WERI-Rb-1 (cell line): ENCODE measurements at regions not wholly inside any gene's neighbourhood (a gene's known extent, or its start where the extent isn't known, plus 50 kb on each side); places are given as distances from the start of the nearest gene placed in this dataset.
"Not testable (repeated sequence)": the region's sequence is repeated elsewhere in the genome, so short reads cannot be mapped to it uniquely, and the experiment has no call there.

ENCODE experiments used
- DNase-seq: peaks from one replicate; pipeline ENCODE4 v3.0.0-alpha.2; 2020
- H3K27ac ChIP-seq: fragments of 250-450 bp; sonication (Bioruptor Pico); 2 replicates; pipeline ENCODE4 v1.5.1; 2020; ENCODE audit warnings: mild to moderate bottlenecking, moderate library complexity
- H3K27me3 ChIP-seq: fragments of 250-450 bp; sonication (Bioruptor Pico); 2 replicates; pipeline ENCODE4 v1.5.1; 2021; ENCODE audit warnings: mild to moderate bottlenecking, low read depth, moderate library complexity; ENCODE audit not compliant: insufficient read depth, severe bottlenecking
- H3K36me3 ChIP-seq: fragments of 250-450 bp; sonication (Bioruptor Pico); 2 replicates; pipeline ENCODE4 v1.5.1; 2020; ENCODE audit warnings: mild to moderate bottlenecking, moderate library complexity
- H3K4me3 ChIP-seq: 2 replicates; pipeline ENCODE4 v1.5.1; 2011; ENCODE audit warnings: low read depth, mild to moderate bottlenecking, control low read depth, low read length
- H3K9me3 ChIP-seq: fragments of 250-450 bp; sonication (Bioruptor Pico); 2 replicates; pipeline ENCODE4 v1.5.1; 2021; ENCODE audit warnings: mild to moderate bottlenecking, moderate library complexity; ENCODE audit not compliant: severe bottlenecking
- TF ChIP-seq, protein P1 (sequence below): IDR thresholded peaks from 2 replicates; pipeline ENCODE4 v1.5.1; 2011; ENCODE audit warnings: low read depth, mild to moderate bottlenecking, control low read depth, inconsistent platforms, low read length

- DNase-seq: no peak
- Histone ChIP-seq H3K36me3 (no peaks in the 10 kb centered on the region), H3K9me3 (no peaks in the 10 kb centered on the region), H3K4me3 (no peak overlapping the region), H3K27me3 (no peaks in the 10 kb centered on the region), H3K27ac (no peak overlapping the region)
- TF ChIP-seq, protein P1, sequence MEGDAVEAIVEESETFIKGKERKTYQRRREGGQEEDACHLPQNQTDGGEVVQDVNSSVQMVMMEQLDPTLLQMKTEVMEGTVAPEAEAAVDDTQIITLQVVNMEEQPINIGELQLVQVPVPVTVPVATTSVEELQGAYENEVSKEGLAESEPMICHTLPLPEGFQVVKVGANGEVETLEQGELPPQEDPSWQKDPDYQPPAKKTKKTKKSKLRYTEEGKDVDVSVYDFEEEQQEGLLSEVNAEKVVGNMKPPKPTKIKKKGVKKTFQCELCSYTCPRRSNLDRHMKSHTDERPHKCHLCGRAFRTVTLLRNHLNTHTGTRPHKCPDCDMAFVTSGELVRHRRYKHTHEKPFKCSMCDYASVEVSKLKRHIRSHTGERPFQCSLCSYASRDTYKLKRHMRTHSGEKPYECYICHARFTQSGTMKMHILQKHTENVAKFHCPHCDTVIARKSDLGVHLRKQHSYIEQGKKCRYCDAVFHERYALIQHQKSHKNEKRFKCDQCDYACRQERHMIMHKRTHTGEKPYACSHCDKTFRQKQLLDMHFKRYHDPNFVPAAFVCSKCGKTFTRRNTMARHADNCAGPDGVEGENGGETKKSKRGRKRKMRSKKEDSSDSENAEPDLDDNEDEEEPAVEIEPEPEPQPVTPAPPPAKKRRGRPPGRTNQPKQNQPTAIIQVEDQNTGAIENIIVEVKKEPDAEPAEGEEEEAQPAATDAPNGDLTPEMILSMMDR: no peak
Measured at GRCh38 chr2:140085674-140086073, 1305.5 kb upstream of the NXPH2 start.

DNA sequence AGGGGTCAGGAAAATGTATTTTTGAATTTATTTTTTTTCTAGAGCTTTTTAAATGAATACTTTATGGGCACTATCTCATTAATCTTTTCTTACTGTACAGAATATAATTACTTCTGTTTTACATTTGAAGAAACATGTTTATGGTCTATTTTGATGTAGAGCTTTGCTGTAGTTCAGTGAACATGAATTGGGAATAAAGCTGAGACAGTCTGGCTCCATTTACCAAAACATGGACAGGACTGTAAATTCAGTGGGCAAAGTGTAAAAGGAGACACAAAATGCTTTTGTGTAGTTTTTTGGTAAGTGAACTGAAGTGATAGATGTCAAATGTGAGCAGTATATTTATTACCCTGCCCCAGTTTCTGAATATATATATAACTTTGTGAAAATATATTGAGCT, 1298.8 kb upstream of the NXPH2 start:
- no peak overlapping the region for H3K27ac ChIP-seq
- no peak for DNase-seq
- TF ChIP-seq, protein P1: no peak
- H3K36me3 ChIP-seq: no peaks in the 10 kb centered on the region
- no peaks in the 10 kb centered on the region for H3K9me3 ChIP-seq
- no peaks in the 10 kb centered on the region for H3K27me3 ChIP-seq
- no peak overlapping the region for H3K4me3 ChIP-seq

DNA sequence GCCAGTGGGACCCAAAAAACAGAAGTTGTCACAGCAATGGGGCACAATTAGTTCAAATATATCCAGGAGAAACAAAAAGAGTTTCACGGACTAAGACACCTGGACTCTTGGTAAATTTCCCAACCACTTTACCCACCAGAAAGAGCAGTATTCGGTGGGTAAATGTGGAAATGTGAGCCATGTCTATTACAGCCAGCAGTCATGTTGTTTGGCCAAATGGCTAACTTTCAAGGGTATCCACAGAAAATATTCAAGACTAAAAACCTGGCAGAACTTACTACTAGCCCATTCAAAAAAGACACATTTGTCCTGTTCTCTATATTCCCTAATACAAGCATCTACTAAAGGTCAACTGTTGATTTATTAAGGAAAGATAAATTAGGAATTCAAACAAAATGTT, 1296.0 kb upstream of the NXPH2 start:
- Histone ChIP-seq H3K36me3 (no peaks in the 10 kb centered on the region), H3K9me3 (no peaks in the 10 kb centered on the region), H3K27ac (no peak overlapping the region), H3K27me3 (no peaks in the 10 kb centered on the region), H3K4me3 (no peak overlapping the region)
- TF ChIP-seq, protein P1: no peak
- no peak for DNase-seq

DNA sequence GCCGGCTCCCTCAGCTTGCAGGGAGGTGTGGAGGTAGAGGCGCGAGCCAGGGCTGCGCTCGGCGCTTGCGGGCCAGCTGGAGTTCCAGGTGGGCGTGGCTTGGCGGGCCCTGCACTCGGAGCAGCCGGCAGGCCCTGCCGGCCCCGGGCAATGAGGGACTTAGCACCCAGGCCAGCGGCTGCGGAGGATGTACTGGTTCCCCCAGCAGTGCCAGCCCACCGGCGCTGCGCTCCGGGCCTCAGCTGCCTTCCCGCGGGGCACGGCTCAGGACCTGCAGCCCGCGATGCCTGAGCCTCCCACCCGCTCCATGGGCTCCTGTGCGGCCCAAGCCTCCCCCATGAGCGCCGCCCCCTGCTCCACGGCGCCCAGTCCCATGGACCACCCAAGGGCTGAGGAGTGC, 1293.6 kb upstream of the NXPH2 start:
- H3K4me3 ChIP-seq, H3K27ac ChIP-seq, DNase-seq, H3K27me3 ChIP-seq, H3K9me3 ChIP-seq, H3K36me3 ChIP-seq: not testable (repeated sequence)

DNA sequence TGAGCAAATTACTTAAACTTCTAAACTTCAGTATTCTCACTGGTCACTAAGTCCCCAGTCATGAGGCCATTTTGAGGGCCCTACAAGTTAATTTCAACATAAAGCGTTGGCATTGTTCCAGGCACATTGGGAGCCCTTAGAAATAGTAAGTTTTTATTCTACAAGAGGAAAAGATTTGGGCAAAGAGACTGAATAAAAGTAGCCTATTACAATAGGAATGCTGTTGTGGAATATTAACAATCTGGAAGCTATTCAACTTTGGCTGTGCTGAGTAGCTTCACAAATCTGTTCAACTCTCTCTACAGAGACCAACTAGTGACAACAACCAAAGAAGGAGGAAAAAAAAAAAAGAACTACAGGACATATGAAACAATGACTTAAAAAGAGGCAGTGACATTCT, 1287.5 kb upstream of the NXPH2 start:
- no peak for DNase-seq
- no peak overlapping the region for H3K4me3 ChIP-seq

GRCh38 chr2:140064243-140064642, 1284.1 kb upstream of the NXPH2 start:
- Histone ChIP-seq H3K27me3 (no peaks in the 10 kb centered on the region), H3K27ac (no peak overlapping the region), H3K36me3 (no peaks in the 10 kb centered on the region), H3K9me3 (no peaks in the 10 kb centered on the region), H3K4me3 (no peak overlapping the region)
- DNase-seq: no peak
- TF ChIP-seq, protein P1: no peak

More for the DNA sequence above, 1287.5 kb upstream of the NXPH2 start:
- TF ChIP-seq, protein P1: no peak
- Histone ChIP-seq H3K9me3 (no peaks in the 10 kb centered on the region), H3K27me3 (no peaks in the 10 kb centered on the region), H3K27ac (no peak overlapping the region), H3K36me3 (no peaks in the 10 kb centered on the region)
